ENCODE measurements at regions not wholly inside any gene's neighbourhood (a gene's known extent, or its start where the extent isn't known, plus 50 kb on each side); places are given as distances from the start of the nearest gene placed in this dataset.
A peak's percentile ranks its signal among the peaks of the same experiment; 100 is the strongest.

- TF ChIP-seq CTCF (IDR thresholded peaks at IDR 0.05; ENCODE audit: unreplicated experiment), result no peak
- no TSS peak for BruUV-seq (replicated peaks)
- POLR2A ChIA-PET, result no interaction called here
- H3K4me3 Mint-ChIP-seq (ENCODE audit: unreplicated experiment), result no peak overlapping the region
- intact Hi-C loops (cut with micrococcal nuclease), result no loop called here
- CTCF ChIA-PET, result interaction anchor here (0.6 to 2.2 kb wide), 3 partner anchors 25 to 958 kb away, joined by 3 to 7 read pairs (median 3); partner anchors contain the start of gene KCNJ2
- peaks cover 6% of the 10 kb centered on the region for H3K36me3 Mint-ChIP-seq (ENCODE audit: insufficient read depth, unreplicated experiment)
- no peaks in the 10 kb centered on the region for H3K9me3 Mint-ChIP-seq (ENCODE audit: unreplicated experiment)
- DNase-seq (ENCODE audit: unreplicated experiment), result no peak
- no peaks in the 10 kb centered on the region for H3K4me1 Mint-ChIP-seq (ENCODE audit: insufficient read depth, unreplicated experiment)
- H3K27me3 Mint-ChIP-seq (ENCODE audit: insufficient read depth, unreplicated experiment), result no peaks in the 10 kb centered on the region
- H3K27ac Mint-ChIP-seq (ENCODE audit: low read depth, unreplicated experiment), result no peak overlapping the region
These were observed 358.1 kb downstream of the KCNJ2 start for GRCh38 chr17:70527364-70527888.

- intact Hi-C loops (cut with micrococcal nuclease), result no loop called here
- CTCF ChIA-PET, result interaction anchor here (0.6 kb wide), 1 partner anchor 963 kb away, joined by 4 read pairs; no protein-coding TSS in a partner anchor
- no peak for TF ChIP-seq CTCF (IDR thresholded peaks at IDR 0.05; ENCODE audit: unreplicated experiment)
- Mint-ChIP-seq H3K4me1 (ENCODE audit: insufficient read depth, unreplicated experiment) (no peaks in the 10 kb centered on the region), H3K9me3 (ENCODE audit: unreplicated experiment) (no peaks in the 10 kb centered on the region), H3K27ac (ENCODE audit: low read depth, unreplicated experiment) (no peak overlapping the region), H3K27me3 (ENCODE audit: insufficient read depth, unreplicated experiment) (no peaks in the 10 kb centered on the region), H3K36me3 (ENCODE audit: insufficient read depth, unreplicated experiment) (no peaks in the 10 kb centered on the region), H3K4me3 (ENCODE audit: unreplicated experiment) (no peak overlapping the region)
- no TSS peak for BruUV-seq (replicated peaks)
- POLR2A ChIA-PET, result interaction anchor here (0.7 kb wide), 1 partner anchor 364 kb away, joined by 3 read pairs; no protein-coding TSS in a partner anchor
- DNase-seq (ENCODE audit: unreplicated experiment), result no peak
These were observed 364.1 kb downstream of the KCNJ2 start for GRCh38 chr17:70533427-70533826.

- Mint-ChIP-seq H3K27ac (ENCODE audit: low read depth, unreplicated experiment) (no peak overlapping the region), H3K4me3 (ENCODE audit: unreplicated experiment) (no peak overlapping the region), H3K36me3 (ENCODE audit: insufficient read depth, unreplicated experiment) (no peaks in the 10 kb centered on the region), H3K9me3 (ENCODE audit: unreplicated experiment) (no peaks in the 10 kb centered on the region), H3K27me3 (ENCODE audit: insufficient read depth, unreplicated experiment) (no peaks in the 10 kb centered on the region), H3K4me1 (ENCODE audit: insufficient read depth, unreplicated experiment) (no peaks in the 10 kb centered on the region)
- TF ChIP-seq CTCF (IDR thresholded peaks at IDR 0.05; ENCODE audit: unreplicated experiment), result no peak
- ChIA-PET CTCF (no interaction called here), POLR2A (no interaction called here)
- intact Hi-C loops (cut with micrococcal nuclease), result no loop called here
- peak; percentile 7 for DNase-seq (ENCODE audit: unreplicated experiment)
- BruUV-seq (replicated peaks), result no TSS peak
These were observed 366.7 kb downstream of the KCNJ2 start for GRCh38 chr17:70535986-70536385.

- no peaks in the 10 kb centered on the region for H3K36me3 Mint-ChIP-seq (ENCODE audit: insufficient read depth, unreplicated experiment)
- DNase-seq (ENCODE audit: unreplicated experiment), result no peak
- intact Hi-C loops (cut with micrococcal nuclease), result loop anchor here (1.0 kb wide), 1 partner anchor 41 kb away; no protein-coding TSS in a partner anchor
- no peak for TF ChIP-seq CTCF (IDR thresholded peaks at IDR 0.05; ENCODE audit: unreplicated experiment)
- H3K27me3 Mint-ChIP-seq (ENCODE audit: insufficient read depth, unreplicated experiment), result no peaks in the 10 kb centered on the region
- ChIA-PET CTCF (interaction anchor here (0.6 kb wide), 1 partner anchor 1024 kb away, joined by 4 read pairs; no protein-coding TSS in a partner anchor), POLR2A (no interaction called here)
- no peak overlapping the region for H3K27ac Mint-ChIP-seq (ENCODE audit: low read depth, unreplicated experiment)
- BruUV-seq (replicated peaks), result no TSS peak
- H3K4me1 Mint-ChIP-seq (ENCODE audit: insufficient read depth, unreplicated experiment), result no peaks in the 10 kb centered on the region
- H3K4me3 Mint-ChIP-seq (ENCODE audit: unreplicated experiment), result no peak overlapping the region
- H3K9me3 Mint-ChIP-seq (ENCODE audit: unreplicated experiment), result no peaks in the 10 kb centered on the region
These were observed 370.0 kb downstream of the KCNJ2 start for GRCh38 chr17:70539132-70539924.

Measured in MCF 10A (cell line).